Vagina (tissue), 2 donors: ENCODE measurements at regions not wholly inside any gene's neighbourhood (a gene's known extent, or its start where the extent isn't known, plus 50 kb on each side); places are given as distances from the start of the nearest gene placed in this dataset.

Experiments used
- DNase-seq, 2 donors: peaks; one replicate each; pipeline ENCODE4 v3.0.0-alpha.2; 2017; ENCODE audit errors: extremely low spot score in 2 of 2
- H3K27ac ChIP-seq: fragments of 200-600 bp; sonication (generic); one replicate; pipeline ENCODE4 v1.5.1; 2019
- H3K27me3 ChIP-seq: fragments of 200-600 bp; sonication (generic); one replicate; pipeline ENCODE4 v1.5.1; 2019
- H3K36me3 ChIP-seq, 2 donors: fragments of 200-600 bp; sonication (generic); one replicate each; pipeline ENCODE4 v1.5.1; 2017 to 2019
- H3K4me1 ChIP-seq: fragments of 200-600 bp; sonication (generic); one replicate; pipeline ENCODE4 v1.5.1; 2019
- H3K4me3 ChIP-seq, 2 donors: fragments of 200-600 bp; sonication (generic); 1 replicate in 1 of 2; 2 replicates in 1 of 2; pipeline ENCODE4 v1.5.1; 2016 to 2019
- H3K9me3 ChIP-seq: fragments of 200-600 bp; sonication (generic); one replicate; pipeline ENCODE4 v1.5.1; 2019
- CTCF ChIP-seq, 3 experiments: fragments of 450-650 bp in 2 of 3; fragments of 200-600 bp in 1 of 3; sonication (generic) in 1 of 3; IDR thresholded peaks; one replicate each; pipeline ENCODE4 v1.5.1; 2017 to 2019; ENCODE audit warnings: antibody characterized with exemption in 3 of 3, mild to moderate bottlenecking in 2 of 3, moderate library complexity in 2 of 3
- POLR2A ChIP-seq, 2 donors: fragments of 450-650 bp; IDR thresholded peaks; one replicate each; pipeline ENCODE4 v1.6.1; 2017; ENCODE audit warnings: antibody characterized with exemption in 2 of 2, mild to moderate bottlenecking in 2 of 2, moderate library complexity in 2 of 2
- POLR2AphosphoS5 ChIP-seq, 2 donors: sonication (generic); formaldehyde crosslinking; IDR thresholded peaks; one replicate each; pipeline ENCODE4 v1.9.0; 2017; ENCODE audit warnings: antibody characterized with exemption in 2 of 2, mild to moderate bottlenecking in 2 of 2, low read depth in 1 of 2; ENCODE audit not compliant: insufficient read depth in 1 of 2
- intact Hi-C: fragments of 100-400 bp; cut with DNase I; formaldehyde crosslinking; loops from one replicate; pipeline ENCODE4 v1.15.1; 2023

- no peak for TF ChIP-seq POLR2AphosphoS5 (IDR thresholded peaks at IDR 0.05; ENCODE audit: insufficient read depth in 1 of 2, low read depth in 1 of 2)
- no peak for TF ChIP-seq POLR2A (IDR thresholded peaks at IDR 0.05)
- no peak for TF ChIP-seq CTCF (IDR thresholded peaks at IDR 0.05)
- Histone ChIP-seq H3K4me1 (no peaks in the 10 kb centered on the region), H3K27ac (no peak overlapping the region), H3K9me3 (no peaks in the 10 kb centered on the region), H3K27me3 (no peaks in the 10 kb centered on the region), H3K36me3 (no peaks in the 10 kb centered on the region), H3K4me3 (no peak overlapping the region)
- DNase-seq, result peak; percentile 42 to 70
- intact Hi-C loops, result no loop called here
These were observed 378.5 kb upstream of the IRX1 start for GRCh38 chr5:3217114-3217513.

GRCh38 chr5:3216386-3216785, 379.2 kb upstream of the IRX1 start:
- H3K4me3 ChIP-seq, result no peak overlapping the region
- TF ChIP-seq CTCF (IDR thresholded peaks at IDR 0.05) (no peak), POLR2AphosphoS5 (IDR thresholded peaks at IDR 0.05; ENCODE audit: insufficient read depth in 1 of 2, low read depth in 1 of 2) (no peak), POLR2A (IDR thresholded peaks at IDR 0.05) (no peak)
- no peaks in the 10 kb centered on the region for H3K9me3 ChIP-seq
- no peak overlapping the region for H3K27ac ChIP-seq
- intact Hi-C loops, result no loop called here
- no peaks in the 10 kb centered on the region for H3K27me3 ChIP-seq
- H3K36me3 ChIP-seq, result no peaks in the 10 kb centered on the region
- DNase-seq, result no peak
- H3K4me1 ChIP-seq, result no peaks in the 10 kb centered on the region

GRCh38 chr5:3214838-3215374, 380.7 kb upstream of the IRX1 start:
- H3K27ac ChIP-seq, result no peak overlapping the region
- DNase-seq, result no peak
- H3K9me3 ChIP-seq, result no peaks in the 10 kb centered on the region
- intact Hi-C loops, result no loop called here
- no peaks in the 10 kb centered on the region for H3K4me1 ChIP-seq
- TF ChIP-seq POLR2A (IDR thresholded peaks at IDR 0.05) (no peak), POLR2AphosphoS5 (IDR thresholded peaks at IDR 0.05; ENCODE audit: insufficient read depth in 1 of 2, low read depth in 1 of 2) (no peak), CTCF (IDR thresholded peaks at IDR 0.05) (no peak)
- H3K4me3 ChIP-seq, result no peak overlapping the region
- H3K27me3 ChIP-seq, result no peaks in the 10 kb centered on the region
- H3K36me3 ChIP-seq, result no peaks in the 10 kb centered on the region

- intact Hi-C loops, result no loop called here
- H3K36me3 ChIP-seq, result no peaks in the 10 kb centered on the region
- no peaks in the 10 kb centered on the region for H3K4me1 ChIP-seq
- DNase-seq, result no peak
- no peak overlapping the region for H3K4me3 ChIP-seq
- TF ChIP-seq POLR2AphosphoS5 (IDR thresholded peaks at IDR 0.05; ENCODE audit: insufficient read depth in 1 of 2, low read depth in 1 of 2) (no peak), POLR2A (IDR thresholded peaks at IDR 0.05) (no peak), CTCF (IDR thresholded peaks at IDR 0.05) (no peak)
- H3K27me3 ChIP-seq, result no peaks in the 10 kb centered on the region
- no peak overlapping the region for H3K27ac ChIP-seq
- H3K9me3 ChIP-seq, result no peaks in the 10 kb centered on the region
These were observed 381.2 kb upstream of the IRX1 start for GRCh38 chr5:3214396-3214795.

- no peaks in the 10 kb centered on the region for H3K4me1 ChIP-seq
- TF ChIP-seq CTCF (IDR thresholded peaks at IDR 0.05), result no peak
- TF ChIP-seq POLR2A (IDR thresholded peaks at IDR 0.05), result no peak
- TF ChIP-seq POLR2AphosphoS5 (IDR thresholded peaks at IDR 0.05; ENCODE audit: insufficient read depth in 1 of 2, low read depth in 1 of 2), result no peak
- no peak for DNase-seq
- intact Hi-C loops, result no loop called here
- no peak overlapping the region for H3K4me3 ChIP-seq
- no peaks in the 10 kb centered on the region for H3K9me3 ChIP-seq
- no peaks in the 10 kb centered on the region for H3K36me3 ChIP-seq
- H3K27me3 ChIP-seq, result no peaks in the 10 kb centered on the region
- H3K27ac ChIP-seq, result no peak overlapping the region
These were observed 382.8 kb upstream of the IRX1 start for GRCh38 chr5:3212869-3213268.
